CD8-positive, alpha-beta memory T cell (primary cell): ENCODE measurements at regions not wholly inside any gene's neighbourhood (a gene's known extent, or its start where the extent isn't known, plus 50 kb on each side); places are given as distances from the start of the nearest gene placed in this dataset.
A peak's percentile ranks its signal among the peaks of the same experiment; 100 is the strongest.

Experiments used
- CTCF ChIA-PET: fragments of 350-600 bp; sonication (Branson Sonifier 250); formaldehyde crosslinking; loops from one replicate; lab custom pipeline; 2021; ENCODE audit warnings: antibody characterized with exemption; lab: Charles Lee
- POLR2A ChIA-PET: fragments of 350-600 bp; sonication (Branson Sonifier 250); formaldehyde crosslinking; loops from one replicate; lab custom pipeline; 2021; ENCODE audit warnings: antibody characterized with exemption; lab: Charles Lee
- DNase-seq, 5 donors: peaks; one replicate each; pipeline versions ENCODE4 v3.0.0 to v3.0.0-alpha.2; 2020 to 2022; ENCODE audit warnings: mixed read lengths in 1 of 5
- H3K27ac ChIP-seq: one replicate; pipeline ENCODE4 v1.7.0; 2013; ENCODE audit warnings: low read depth, mild to moderate bottlenecking, low read length, moderate library complexity
- H3K27me3 ChIP-seq: 2 replicates; pipeline ENCODE4 v1.7.0; 2013; ENCODE audit warnings: low read length, mild to moderate bottlenecking; ENCODE audit not compliant: insufficient read depth, poor library complexity, severe bottlenecking
- H3K36me3 ChIP-seq: 2 replicates; pipeline ENCODE4 v1.7.0; 2013; ENCODE audit warnings: mild to moderate bottlenecking, low read length, moderate library complexity; ENCODE audit not compliant: insufficient read depth
- H3K4me1 ChIP-seq: 2 replicates; pipeline ENCODE4 v1.7.0; 2013; ENCODE audit warnings: mild to moderate bottlenecking, low read length, moderate library complexity; ENCODE audit not compliant: insufficient read depth
- H3K4me3 ChIP-seq: 2 replicates; pipeline ENCODE4 v1.7.0; 2013; ENCODE audit warnings: mild to moderate bottlenecking, low read length
- H3K9me3 ChIP-seq: 2 replicates; pipeline ENCODE4 v1.7.0; 2013; ENCODE audit warnings: mild to moderate bottlenecking, low read length
- H3K27ac Mint-ChIP-seq, 8 donors: one replicate each; pipeline ENCODE4 v1.8.0; 2020 to 2021; ENCODE audit warnings: mixed read lengths in 8 of 8, mild to moderate bottlenecking in 6 of 8, inconsistent platforms in 3 of 8, moderate library complexity in 3 of 8
- H3K27me3 Mint-ChIP-seq, 2 donors: one replicate each; pipeline ENCODE4 v1.8.0; 2020 to 2021; ENCODE audit warnings: mixed read lengths in 2 of 2, mild to moderate bottlenecking in 1 of 2, moderate library complexity in 1 of 2
- H3K36me3 Mint-ChIP-seq, 3 donors: one replicate each; pipeline ENCODE4 v1.8.0; 2020 to 2021; ENCODE audit warnings: mixed read lengths in 3 of 3, inconsistent platforms in 1 of 3, mild to moderate bottlenecking in 1 of 3
- H3K4me1 Mint-ChIP-seq, 3 donors: one replicate each; pipeline ENCODE4 v1.8.0; 2020 to 2021; ENCODE audit warnings: mixed read lengths in 3 of 3, inconsistent platforms in 1 of 3, mild to moderate bottlenecking in 1 of 3
- H3K4me3 Mint-ChIP-seq, 7 donors: one replicate each; pipeline ENCODE4 v1.8.0; 2020 to 2021; ENCODE audit warnings: mixed read lengths in 7 of 7, mild to moderate bottlenecking in 6 of 7, moderate library complexity in 4 of 7, inconsistent platforms in 2 of 7
- H3K9me3 Mint-ChIP-seq, 5 donors: one replicate each; pipeline ENCODE4 v1.8.0; 2020 to 2022; ENCODE audit warnings: mixed read lengths in 5 of 5, mild to moderate bottlenecking in 3 of 5, moderate library complexity in 2 of 5, inconsistent platforms in 1 of 5

GRCh38 chr13:73240193-73240592 is 181.4 kb downstream of the KLF5 start:
- Histone ChIP-seq H3K27me3 (no peaks in the 10 kb centered on the region), H3K4me1 (no peaks in the 10 kb centered on the region), H3K4me3 (no peak overlapping the region), H3K27ac (no peak overlapping the region), H3K9me3 (no peaks in the 10 kb centered on the region), H3K36me3 (no peaks in the 10 kb centered on the region)
- ChIA-PET POLR2A (no interaction called here), CTCF (no interaction called here)
- H3K36me3 Mint-ChIP-seq: no peaks in the 10 kb centered on the region
- H3K4me3 Mint-ChIP-seq: no peak overlapping the region
- H3K4me1 Mint-ChIP-seq: no peaks in the 10 kb centered on the region
- H3K27ac Mint-ChIP-seq: no peak overlapping the region
- H3K27me3 Mint-ChIP-seq: no peaks in the 10 kb centered on the region
- DNase-seq: no peak
- H3K9me3 Mint-ChIP-seq: no peaks in the 10 kb centered on the region

GRCh38 chr13:73235385-73235784 is 176.6 kb downstream of the KLF5 start:
- ChIA-PET POLR2A (no interaction called here), CTCF (no interaction called here)
- H3K27me3 Mint-ChIP-seq: no peaks in the 10 kb centered on the region

GRCh38 chr13:73231471-73231870 is 172.7 kb downstream of the KLF5 start:
- no peaks in the 10 kb centered on the region for H3K27me3 ChIP-seq
- peaks cover 0 to 2% (median 0%) of the 10 kb centered on the region in 5 donors for H3K9me3 Mint-ChIP-seq
- DNase-seq: no peak
- H3K4me3 Mint-ChIP-seq: no peak overlapping the region
- H3K27me3 Mint-ChIP-seq: no peaks in the 10 kb centered on the region
- H3K4me1 Mint-ChIP-seq: peaks cover 12 to 32% (median 22%) of the 10 kb centered on the region in 3 donors
- peaks cover 35% of the 10 kb centered on the region for H3K4me1 ChIP-seq
- H3K27ac Mint-ChIP-seq: no peak overlapping the region
- no peak overlapping the region for H3K4me3 ChIP-seq
- no peaks in the 10 kb centered on the region for H3K36me3 Mint-ChIP-seq
- ChIA-PET CTCF (no interaction called here), POLR2A (no interaction called here)
- no peaks in the 10 kb centered on the region for H3K9me3 ChIP-seq
- H3K36me3 ChIP-seq: no peaks in the 10 kb centered on the region
- no peak overlapping the region for H3K27ac ChIP-seq

More at GRCh38 chr13:73235385-73235784, 176.6 kb downstream of the KLF5 start:
- peaks cover 6 to 13% (median 7%) of the 10 kb centered on the region in 3 donors for H3K4me1 Mint-ChIP-seq
- H3K4me3 Mint-ChIP-seq: no peak overlapping the region
- Histone ChIP-seq H3K4me3 (no peak overlapping the region), H3K27ac (no peak overlapping the region), H3K27me3 (no peaks in the 10 kb centered on the region), H3K36me3 (no peaks in the 10 kb centered on the region), H3K4me1 (peaks cover 14% of the 10 kb centered on the region), H3K9me3 (no peaks in the 10 kb centered on the region)
- no peak overlapping the region for H3K27ac Mint-ChIP-seq
- DNase-seq: no peak
- no peaks in the 10 kb centered on the region for H3K36me3 Mint-ChIP-seq
- H3K9me3 Mint-ChIP-seq: peaks cover 0 to 2% (median 0%) of the 10 kb centered on the region in 5 donors

GRCh38 chr13:73230716-73231115 is 171.9 kb downstream of the KLF5 start:
- CTCF ChIA-PET: no interaction called here
- H3K27me3 Mint-ChIP-seq: no peaks in the 10 kb centered on the region
- peak in 1 of 5 donors; percentile 33 for DNase-seq
- Histone ChIP-seq H3K4me1 (peaks cover 35% of the 10 kb centered on the region), H3K9me3 (no peaks in the 10 kb centered on the region), H3K36me3 (no peaks in the 10 kb centered on the region), H3K4me3 (no peak overlapping the region), H3K27me3 (no peaks in the 10 kb centered on the region), H3K27ac (no peak overlapping the region)
- no peak overlapping the region for H3K4me3 Mint-ChIP-seq
- POLR2A ChIA-PET: no interaction called here
- peaks cover 12 to 32% (median 22%) of the 10 kb centered on the region in 3 donors for H3K4me1 Mint-ChIP-seq
- no peaks in the 10 kb centered on the region for H3K36me3 Mint-ChIP-seq
- peaks cover 0 to 2% (median 0%) of the 10 kb centered on the region in 5 donors for H3K9me3 Mint-ChIP-seq
- H3K27ac Mint-ChIP-seq: no peak overlapping the region

- H3K27me3 ChIP-seq: no peaks in the 10 kb centered on the region
- ChIA-PET CTCF (no interaction called here), POLR2A (no interaction called here)
- H3K4me3 ChIP-seq: no peak overlapping the region
- Mint-ChIP-seq H3K27me3 (no peaks in the 10 kb centered on the region), H3K4me3 (no peak overlapping the region), H3K4me1 (peaks cover 14 to 36% (median 31%) of the 10 kb centered on the region in 3 donors), H3K27ac (peak overlapping the region in 1 of 8 donors; percentile 8), H3K36me3 (no peaks in the 10 kb centered on the region), H3K9me3 (peaks cover 0 to under 1% (median 0%) of the 10 kb centered on the region in 5 donors)
- H3K27ac ChIP-seq: no peak overlapping the region
- no peaks in the 10 kb centered on the region for H3K9me3 ChIP-seq
- no peaks in the 10 kb centered on the region for H3K36me3 ChIP-seq
- peak in 2 of 5 donors; percentile 5 to 34 for DNase-seq
- peaks cover 35% of the 10 kb centered on the region for H3K4me1 ChIP-seq
These were observed 169.7 kb downstream of the KLF5 start for GRCh38 chr13:73228546-73228945.

- H3K4me3 ChIP-seq: no peak overlapping the region
- ChIA-PET POLR2A (no interaction called here), CTCF (no interaction called here)
- no peak for DNase-seq
- no peak overlapping the region for H3K27ac ChIP-seq
- Mint-ChIP-seq H3K27ac (no peak overlapping the region), H3K9me3 (no peaks in the 10 kb centered on the region), H3K36me3 (no peaks in the 10 kb centered on the region), H3K4me3 (no peak overlapping the region), H3K27me3 (no peaks in the 10 kb centered on the region), H3K4me1 (peaks cover 17 to 38% (median 35%) of the 10 kb centered on the region in 3 donors)
- H3K4me1 ChIP-seq: peaks cover 25% of the 10 kb centered on the region
- no peaks in the 10 kb centered on the region for H3K36me3 ChIP-seq
- H3K9me3 ChIP-seq: no peaks in the 10 kb centered on the region
- no peaks in the 10 kb centered on the region for H3K27me3 ChIP-seq
These were observed 167.2 kb downstream of the KLF5 start for GRCh38 chr13:73225990-73226389.

- ChIA-PET POLR2A (no interaction called here), CTCF (no interaction called here)
- no peaks in the 10 kb centered on the region for H3K36me3 ChIP-seq
- Mint-ChIP-seq H3K9me3 (no peaks in the 10 kb centered on the region), H3K36me3 (no peaks in the 10 kb centered on the region), H3K4me1 (peaks cover 11 to 32% (median 29%) of the 10 kb centered on the region in 3 donors), H3K27ac (no peak overlapping the region), H3K4me3 (no peak overlapping the region), H3K27me3 (no peaks in the 10 kb centered on the region)
- no peak overlapping the region for H3K27ac ChIP-seq
- no peaks in the 10 kb centered on the region for H3K27me3 ChIP-seq
- peak in 1 of 5 donors; percentile 17 for DNase-seq
- H3K4me3 ChIP-seq: no peak overlapping the region
- H3K9me3 ChIP-seq: no peaks in the 10 kb centered on the region
- H3K4me1 ChIP-seq: peaks cover 16% of the 10 kb centered on the region
These were observed 165.9 kb downstream of the KLF5 start for GRCh38 chr13:73224703-73225102.

- Mint-ChIP-seq H3K27ac (no peak overlapping the region), H3K27me3 (no peaks in the 10 kb centered on the region), H3K36me3 (no peaks in the 10 kb centered on the region), H3K9me3 (no peaks in the 10 kb centered on the region), H3K4me1 (peaks cover 6 to 20% (median 17%) of the 10 kb centered on the region in 3 donors), H3K4me3 (no peak overlapping the region)
- no peak for DNase-seq
- Histone ChIP-seq H3K9me3 (no peaks in the 10 kb centered on the region), H3K36me3 (no peaks in the 10 kb centered on the region), H3K4me1 (peaks cover 3% of the 10 kb centered on the region), H3K27ac (no peak overlapping the region), H3K27me3 (no peaks in the 10 kb centered on the region), H3K4me3 (no peak overlapping the region)
- POLR2A ChIA-PET: no interaction called here
- CTCF ChIA-PET: no interaction called here
These were observed 164.6 kb downstream of the KLF5 start for GRCh38 chr13:73223372-73223781.
